H1 (cell line): ENCODE measurements at regions not wholly inside any gene's neighbourhood (a gene's known extent, or its start where the extent isn't known, plus 50 kb on each side); places are given as distances from the start of the nearest gene placed in this dataset.

ENCODE experiments used
- CTCF ChIA-PET: fragments of 300-600 bp; sonication (Branson Sonifier 250); formaldehyde crosslinking; loops from one replicate; lab custom pipeline; 2021; ENCODE audit not compliant: partially characterized antibody; lab: Charles Lee
- POLR2A ChIA-PET: fragments of 300-600 bp; sonication (Branson Sonifier 250); formaldehyde crosslinking; loops from one replicate; lab custom pipeline; 2021; ENCODE audit warnings: inconsistent platforms; ENCODE audit not compliant: partially characterized antibody; lab: Charles Lee
- DNase-seq, 2 experiments: peaks; one replicate each; pipeline versions ENCODE4 v3.0.0 to v3.0.0-alpha.2; 2010 to 2022; ENCODE audit warnings: low spot score in 2 of 2, low read depth in 1 of 2, mixed read lengths in 1 of 2
- FAIRE-seq: peaks from 2 replicates; lab custom pipeline; 2011; peaks lifted over from hg19 to GRCh38; lab: Jason Lieb, UNC
- H2AFZ ChIP-seq: 2 replicates; pipeline ENCODE4 v1.8.1; 2012; ENCODE audit warnings: low read length, inconsistent platforms
- H2AK5ac ChIP-seq: 2 replicates; pipeline ENCODE4 v1.6.1; 2013; ENCODE audit warnings: low read depth, low read length
- H2BK120ac ChIP-seq: replicated peaks from 2 replicates; pipeline ENCODE3; 2013; ENCODE audit warnings: low read depth, low read length, inconsistent platforms
- H2BK12ac ChIP-seq: 2 replicates; pipeline ENCODE4 v1.6.1; 2013; ENCODE audit warnings: low read depth, low read length
- H2BK15ac ChIP-seq: 2 replicates; pipeline ENCODE4 v1.6.1; 2013; ENCODE audit warnings: low read length
- H2BK20ac ChIP-seq: 2 replicates; pipeline ENCODE4 v1.6.1; 2013; ENCODE audit warnings: low read length
- H2BK5ac ChIP-seq: 2 replicates; pipeline ENCODE4 v1.6.1; 2013; ENCODE audit warnings: low read depth, low read length
- H3K14ac ChIP-seq: 2 replicates; pipeline ENCODE4 v1.6.1; 2013; ENCODE audit warnings: inconsistent platforms; ENCODE audit not compliant: insufficient read length
- H3K18ac ChIP-seq: 2 replicates; pipeline ENCODE4 v1.6.1; 2013; ENCODE audit warnings: low read length; ENCODE audit errors: extremely low read depth
- H3K23ac ChIP-seq: 2 replicates; pipeline ENCODE4 v1.6.1; 2013; ENCODE audit warnings: inconsistent platforms; ENCODE audit not compliant: insufficient read length
- H3K23me2 ChIP-seq: 2 replicates; pipeline ENCODE4 v1.6.1; 2013; ENCODE audit warnings: low read depth, low read length
- H3K27ac ChIP-seq: 2 replicates; pipeline ENCODE4 v1.6.1; 2011; ENCODE audit warnings: low read depth, low read length, inconsistent platforms
- H3K27me3 ChIP-seq, 4 experiments: replicated peaks in 1 of 4; 1 replicate in 1 of 4; 2 replicates in 3 of 4; pipeline versions ENCODE4 v1.6.1 to v1.8.1; 2011 to 2013; ENCODE audit warnings: low read length in 3 of 4, mild to moderate bottlenecking in 3 of 4, inconsistent platforms in 2 of 4, mixed read lengths in 2 of 4, moderate library complexity in 1 of 4; ENCODE audit not compliant: control insufficient read depth in 3 of 4, insufficient read depth in 3 of 4; ENCODE audit errors: extremely low read depth in 1 of 4
- H3K36me3 ChIP-seq, 4 experiments: 2 replicates each; pipeline versions ENCODE4 v1.6.1 to v1.8.1; 2011 to 2013; ENCODE audit warnings: mild to moderate bottlenecking in 4 of 4, low read length in 3 of 4, moderate library complexity in 2 of 4, control low read depth in 1 of 4, inconsistent platforms in 1 of 4; ENCODE audit not compliant: insufficient read depth in 4 of 4, control insufficient read depth in 2 of 4
- H3K4ac ChIP-seq: replicated peaks from 2 replicates; pipeline ENCODE3; 2013; ENCODE audit warnings: low read length, low read depth, mixed read lengths, inconsistent platforms; ENCODE audit not compliant: insufficient read length
- H3K4me1 ChIP-seq, 4 experiments: replicated peaks in 1 of 4; 1 replicate in 1 of 4; 2 replicates in 3 of 4; pipeline versions ENCODE4 v1.6.1 to v1.8.1; 2011 to 2013; ENCODE audit warnings: low read length in 3 of 4, inconsistent platforms in 2 of 4, mixed read lengths in 1 of 4; ENCODE audit not compliant: insufficient read depth in 4 of 4, control insufficient read depth in 3 of 4
- H3K4me2 ChIP-seq, 2 experiments: 2 replicates each; pipeline versions ENCODE4 v1.6.1 to v1.8.1; 2011 to 2013; ENCODE audit warnings: low read depth in 2 of 2, low read length in 2 of 2, control low read depth in 1 of 2, inconsistent platforms in 1 of 2, mild to moderate bottlenecking in 1 of 2; ENCODE audit not compliant: insufficient read depth in 1 of 2
- H3K4me3 ChIP-seq, 4 experiments: fragments of 200-600, 300-600 bp in 1 of 4; sonication (generic), shearing (Covaris generic), sonication (Bioruptor Twin) in 1 of 4; 2 replicates each; pipeline versions ENCODE4 v1.5.1 to v1.8.1; 2011 to 2016; ENCODE audit warnings: low read length in 4 of 4, low read depth in 3 of 4, control low read depth in 2 of 4, inconsistent platforms in 2 of 4, mild to moderate bottlenecking in 2 of 4, mixed read lengths in 1 of 4, moderate library complexity in 1 of 4; ENCODE audit not compliant: insufficient read depth in 2 of 4; ENCODE audit errors: extremely low read depth in 1 of 4
- H3K56ac ChIP-seq: replicated peaks from 2 replicates; pipeline ENCODE3; 2013; ENCODE audit warnings: low read depth, mild to moderate bottlenecking, mixed read lengths, low read length, inconsistent platforms; ENCODE audit not compliant: insufficient read length
- H3K79me1 ChIP-seq: 2 replicates; pipeline ENCODE4 v1.6.1; 2013; ENCODE audit warnings: low read depth, low read length, control low read depth
- H3K79me2 ChIP-seq, 2 experiments: 2 replicates each; pipeline versions ENCODE4 v1.6.1 to v1.8.1; 2012 to 2013; ENCODE audit warnings: low read length in 2 of 2, mild to moderate bottlenecking in 2 of 2, inconsistent platforms in 1 of 2; ENCODE audit not compliant: insufficient read depth in 2 of 2, control insufficient read depth in 1 of 2
- H3K9ac ChIP-seq, 4 experiments: replicated peaks in 1 of 4; 1 replicate in 1 of 4; 2 replicates in 3 of 4; pipeline versions ENCODE4 v1.6.1 to v1.8.1; 2011 to 2013; ENCODE audit warnings: low read depth in 3 of 4, low read length in 3 of 4, control low read depth in 2 of 4, mild to moderate bottlenecking in 2 of 4, moderate library complexity in 2 of 4, inconsistent platforms in 1 of 4; ENCODE audit errors: extremely low read depth in 1 of 4
- H3K9me3 ChIP-seq, 2 experiments: 2 replicates each; pipeline versions ENCODE4 v1.6.1 to v1.8.1; 2012 to 2013; ENCODE audit warnings: mild to moderate bottlenecking in 2 of 2, moderate library complexity in 2 of 2, control low read depth in 1 of 2, inconsistent platforms in 1 of 2, low read depth in 1 of 2, low read length in 1 of 2, mixed read lengths in 1 of 2; ENCODE audit not compliant: insufficient read depth in 2 of 2
- H4K20me1 ChIP-seq, 2 experiments: replicated peaks in 1 of 2; 2 replicates each; pipeline versions ENCODE3 to v1.8.1; 2011 to 2013; ENCODE audit warnings: inconsistent platforms in 2 of 2, low read length in 2 of 2, mild to moderate bottlenecking in 1 of 2; ENCODE audit not compliant: insufficient read depth in 2 of 2, control insufficient read depth in 1 of 2
- H4K5ac ChIP-seq: 2 replicates; pipeline ENCODE4 v1.6.1; 2013; ENCODE audit warnings: low read length, low read depth, mixed read lengths, inconsistent platforms; ENCODE audit not compliant: insufficient read length
- H4K8ac ChIP-seq: 2 replicates; pipeline ENCODE4 v1.8.0; 2013; ENCODE audit warnings: mild to moderate bottlenecking, moderate library complexity, low read length, inconsistent platforms; ENCODE audit not compliant: insufficient read depth; ENCODE audit errors: extremely low read depth
- H4K91ac ChIP-seq: replicated peaks from 2 replicates; pipeline ENCODE3; 2013; ENCODE audit warnings: low read length, mixed read lengths, inconsistent platforms; ENCODE audit not compliant: insufficient read length
- ASH2L ChIP-seq: fragments of 200-600, 300-600 bp; sonication (generic); IDR thresholded peaks from one replicate; pipeline ENCODE4 v1.7.1; 2017; ENCODE audit warnings: low read length
- CEBPB ChIP-seq: IDR thresholded peaks from 2 replicates; pipeline ENCODE4 v1.6.1; 2012; ENCODE audit warnings: low read depth, low read length
- EGR1 ChIP-seq: IDR thresholded peaks from 2 replicates; pipeline ENCODE4 v1.6.1; 2011; ENCODE audit warnings: low read depth, low read length, borderline replicate concordance
- GTF2F1 ChIP-seq: IDR thresholded peaks from 2 replicates; pipeline ENCODE4 v1.6.1; 2012; ENCODE audit warnings: low read depth, low read length, improper control_type of control experiment, borderline replicate concordance
- RNF2 ChIP-seq: fragments of 200-900, 300-1000 bp; sonication (generic); IDR thresholded peaks from 2 replicates; pipeline ENCODE4 v1.7.1; 2016; ENCODE audit warnings: borderline replicate concordance, low read depth, mild to moderate bottlenecking, antibody characterized with exemption, low read length; ENCODE audit not compliant: poor library complexity, severe bottlenecking; ENCODE audit errors: missing control alignments
- SIRT6 ChIP-seq: IDR thresholded peaks from one replicate; pipeline ENCODE4 v1.7.1; 2012; ENCODE audit warnings: low read length, inconsistent platforms
- YY1 ChIP-seq: IDR thresholded peaks from 2 replicates; pipeline ENCODE4 v1.6.1; 2011; ENCODE audit warnings: low read depth, mild to moderate bottlenecking, low read length
- WGBS, 2 experiments: shearing (Covaris generic) in 1 of 2; methylation state at CpG; one replicate each; pipeline versions ENCODE4 v1.1.6 to v1.1.7; 2013 to 2015; ENCODE audit warnings: low lambda C conversion rate in 2 of 2, mixed read lengths in 2 of 2, inconsistent platforms in 1 of 2, low coverage in 1 of 2, missing lambda C conversion rate in 1 of 2; ENCODE audit not compliant: insufficient replicate concordance in 2 of 2, insufficient coverage in 1 of 2, insufficient read length in 1 of 2; ENCODE audit errors: extremely low coverage in 1 of 2, missing lambda C conversion rate in 1 of 2; 5-methylcytosine and 5-hydroxymethylcytosine counted together

DNA sequence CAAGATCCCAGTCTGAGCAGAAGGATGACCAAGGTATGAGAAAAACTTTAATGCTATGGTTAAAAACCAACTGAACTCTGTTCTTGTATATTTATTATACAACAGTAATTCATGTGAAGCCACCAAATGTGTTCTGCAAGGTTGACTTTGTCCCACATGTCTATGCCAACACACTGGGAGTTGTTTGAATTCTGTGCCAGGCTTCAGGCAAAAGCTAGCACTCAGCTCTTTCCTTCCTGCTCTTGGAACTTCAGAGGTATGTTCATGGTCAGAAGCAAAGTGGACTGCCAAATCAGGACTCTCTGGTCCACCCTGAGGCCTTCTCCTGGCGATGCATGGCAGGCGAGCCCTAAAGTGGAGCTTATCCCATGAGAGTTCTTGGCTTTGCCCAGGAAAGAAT, 205.6 kb upstream of the AR start:
- POLR2A ChIA-PET, result no interaction called here
- H3K56ac ChIP-seq, result no peak overlapping the region
- H3K23me2 ChIP-seq, result no peaks in the 10 kb centered on the region
- H3K27me3 ChIP-seq, result no peaks in the 10 kb centered on the region
- DNase-seq (no peak), FAIRE-seq (no peak)
- H4K91ac ChIP-seq, result no peak overlapping the region
- H3K9ac ChIP-seq, result no peak overlapping the region
- no peak overlapping the region for H3K4me2 ChIP-seq
- no peak overlapping the region for H2BK20ac ChIP-seq
- 96% methylated on average over 2 of the region's 2 CpGs; no CpG with 5 or more reads in 1 of the 2 experiments for WGBS, 2 experiments
- H3K14ac ChIP-seq, result no peak overlapping the region
- H4K5ac ChIP-seq, result no peak overlapping the region
- no peak overlapping the region for H2BK12ac ChIP-seq
- H3K9me3 ChIP-seq, result no peaks in the 10 kb centered on the region
- H2BK15ac ChIP-seq, result no peak overlapping the region
- H3K4ac ChIP-seq, result no peak overlapping the region
- no peak overlapping the region for H2BK5ac ChIP-seq
- no peak overlapping the region for H2AFZ ChIP-seq
- H4K8ac ChIP-seq, result no peak overlapping the region
- no peaks in the 10 kb centered on the region for H3K36me3 ChIP-seq
- no peak overlapping the region for H2AK5ac ChIP-seq
- H3K23ac ChIP-seq, result no peak overlapping the region
- CTCF ChIA-PET, result no interaction called here
- H3K27ac ChIP-seq, result no peak overlapping the region
- no peak overlapping the region for H3K4me3 ChIP-seq
- H3K18ac ChIP-seq, result no peak overlapping the region
- no peaks in the 10 kb centered on the region for H3K4me1 ChIP-seq
- H3K79me2 ChIP-seq, result no peaks in the 10 kb centered on the region
- H4K20me1 ChIP-seq, result no peaks in the 10 kb centered on the region
- H3K79me1 ChIP-seq, result no peaks in the 10 kb centered on the region
- H2BK120ac ChIP-seq, result no peak overlapping the region
- TF ChIP-seq CEBPB (no peak), YY1 (no peak), GTF2F1 (no peak), SIRT6 (no peak), EGR1 (no peak), ASH2L (no peak), RNF2 (no peak)
